NCI-H524 treated with DMSO at 0.1 percent for 48 hours (cell line): ENCODE measurements at regions not wholly inside any gene's neighbourhood (a gene's known extent, or its start where the extent isn't known, plus 50 kb on each side); places are given as distances from the start of the nearest gene placed in this dataset.

Experiments
- DNase-seq: peaks from one replicate; lab custom pipeline; 2025; lab: John Stamatoyannopoulos, UW

- no peak for DNase-seq
These were observed 320.4 kb upstream of the SLC7A11 start for GRCh38 chr4:138562544-138562991.

DNA sequence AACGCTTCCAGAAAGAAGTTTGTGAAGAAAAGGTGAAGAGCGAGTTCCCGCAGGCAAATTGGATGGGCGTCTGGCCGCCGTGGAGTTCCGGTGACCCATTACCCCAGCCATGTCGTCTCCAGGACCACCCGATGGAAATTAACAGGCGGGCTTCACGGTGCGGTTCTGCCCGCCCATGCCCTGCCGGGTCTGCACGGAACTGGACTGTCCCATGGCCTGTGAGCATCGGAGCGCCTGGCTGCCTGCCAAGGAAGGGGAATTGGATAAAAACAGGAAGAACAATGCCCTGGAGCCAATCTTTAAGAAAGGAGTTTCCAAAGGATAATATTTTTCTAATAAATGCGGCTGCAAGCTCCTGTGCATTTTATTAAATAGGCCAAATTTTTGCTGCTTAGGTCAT is 319.8 kb upstream of the SLC7A11 start:
- DNase-seq: no peak

- no peak for DNase-seq
These were observed 319.2 kb upstream of the SLC7A11 start for GRCh38 chr4:138561276-138561880.

DNA sequence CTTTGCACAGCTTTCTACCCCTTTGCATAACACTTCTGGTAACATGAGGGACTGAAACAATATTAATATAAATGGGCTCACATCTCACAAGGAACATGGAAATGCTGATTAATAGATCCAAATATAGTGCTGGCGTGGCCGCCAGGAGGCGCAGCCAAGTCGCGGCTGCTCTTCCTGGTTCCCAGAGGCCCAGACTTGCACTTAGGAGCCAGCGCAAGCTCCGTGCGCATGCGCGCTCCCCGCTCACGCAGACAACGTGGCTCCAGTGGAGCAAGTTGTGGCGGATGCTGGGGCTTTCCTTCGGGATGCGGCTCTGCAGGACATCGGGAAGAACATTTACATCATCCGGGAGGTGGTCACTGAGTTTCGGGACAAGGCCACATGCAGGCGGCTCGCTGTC is 318.3 kb upstream of the SLC7A11 start:
- no peak for DNase-seq

DNA sequence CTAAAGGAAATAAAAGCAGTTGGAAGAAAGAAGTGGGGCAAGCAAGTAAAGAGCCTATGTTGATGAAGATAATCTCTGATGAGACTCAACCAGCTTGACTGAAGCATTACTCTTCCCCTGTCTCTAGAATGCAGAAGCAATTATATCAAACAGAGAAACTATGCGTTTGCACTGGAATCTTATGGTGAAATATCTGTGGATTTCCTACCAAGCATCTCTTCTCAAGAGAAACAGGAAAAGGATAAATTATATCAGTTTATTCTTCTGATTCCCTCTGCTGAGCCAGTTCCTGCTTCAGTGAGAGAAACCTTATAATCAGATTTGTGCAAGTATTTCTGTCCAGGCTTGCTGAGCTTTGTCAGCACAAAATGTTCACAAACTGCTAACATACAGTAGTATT is 316.7 kb upstream of the SLC7A11 start:
- no peak for DNase-seq

DNA sequence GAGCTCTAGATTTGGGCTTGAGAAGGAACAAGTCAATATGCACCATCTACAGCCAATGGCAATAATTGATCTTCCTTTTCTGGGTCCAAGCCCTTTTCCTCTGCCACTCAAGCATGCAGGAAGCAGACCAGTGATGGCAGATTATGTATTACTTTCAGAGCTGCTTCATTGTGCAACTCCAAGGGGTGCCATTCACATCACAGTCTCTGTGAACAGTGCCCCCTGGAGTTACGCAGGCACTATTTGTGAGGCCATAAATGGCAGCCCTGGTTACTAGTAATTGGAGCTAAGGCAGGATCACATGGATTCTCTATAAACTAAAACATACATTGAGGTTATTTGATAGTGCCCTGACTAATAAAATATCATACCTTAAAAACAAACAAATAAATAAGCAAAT is 313.4 kb upstream of the SLC7A11 start:
- DNase-seq: no peak

GRCh38 chr4:138555108-138555507 is 313.0 kb upstream of the SLC7A11 start:
- DNase-seq: no peak

GRCh38 chr4:138553001-138553845 is 311.1 kb upstream of the SLC7A11 start:
- no peak for DNase-seq

- DNase-seq: no peak
These were observed 300.1 kb upstream of the SLC7A11 start for GRCh38 chr4:138542191-138542776.

DNA sequence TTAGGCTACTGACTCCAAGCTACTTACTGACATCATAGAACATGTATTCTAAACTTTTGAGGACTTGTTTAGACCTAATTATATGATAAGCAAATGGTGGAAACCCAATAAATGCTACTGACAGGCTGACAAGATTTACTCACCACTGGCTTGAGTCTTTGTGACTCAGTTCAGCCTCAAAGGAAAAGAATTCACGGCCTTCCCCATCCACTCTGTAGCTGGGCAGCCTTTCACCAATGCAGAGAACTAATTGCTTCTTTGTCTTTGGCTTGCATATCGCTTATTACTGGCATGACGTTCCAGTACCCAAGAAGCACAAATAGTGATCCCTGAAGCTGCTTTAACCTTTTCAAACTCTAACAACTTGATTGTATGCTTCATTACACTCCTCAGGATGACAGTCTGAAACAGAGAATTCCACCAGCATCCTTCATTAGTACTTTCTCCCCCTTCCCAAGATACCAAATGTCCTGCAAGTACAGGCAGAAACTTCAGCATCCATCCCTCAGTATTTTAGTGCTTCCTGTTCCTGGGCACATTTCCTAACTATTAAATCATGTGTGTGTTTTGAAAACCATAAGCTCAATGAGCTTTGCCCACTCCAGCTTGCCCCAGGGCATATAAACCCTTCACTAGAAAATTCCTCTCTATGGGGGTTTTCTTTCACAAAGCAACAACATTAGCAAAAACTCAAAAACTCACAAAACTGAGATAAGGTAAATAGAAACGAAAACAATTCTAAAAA is 298.1 kb upstream of the SLC7A11 start:
- DNase-seq: no peak

DNA sequence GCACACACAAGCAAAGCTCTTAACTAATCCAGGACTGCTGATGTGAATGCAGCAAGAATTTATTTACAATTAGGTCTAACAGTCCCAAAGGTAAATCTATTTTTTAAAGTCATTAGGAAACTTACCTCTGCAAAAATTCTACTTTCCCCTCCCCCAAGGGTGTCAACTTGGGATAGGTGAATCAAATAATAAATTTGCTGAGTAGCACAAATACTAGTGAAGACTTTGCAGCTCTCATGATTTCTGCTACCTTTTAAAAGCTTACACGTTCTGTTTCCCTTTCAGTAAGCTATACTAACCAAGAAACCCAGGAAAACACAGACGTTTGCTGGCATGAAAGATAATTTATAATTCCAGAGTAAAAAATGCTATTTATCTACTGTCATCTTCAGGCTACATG is 296.6 kb upstream of the SLC7A11 start:
- DNase-seq: no peak

DNA sequence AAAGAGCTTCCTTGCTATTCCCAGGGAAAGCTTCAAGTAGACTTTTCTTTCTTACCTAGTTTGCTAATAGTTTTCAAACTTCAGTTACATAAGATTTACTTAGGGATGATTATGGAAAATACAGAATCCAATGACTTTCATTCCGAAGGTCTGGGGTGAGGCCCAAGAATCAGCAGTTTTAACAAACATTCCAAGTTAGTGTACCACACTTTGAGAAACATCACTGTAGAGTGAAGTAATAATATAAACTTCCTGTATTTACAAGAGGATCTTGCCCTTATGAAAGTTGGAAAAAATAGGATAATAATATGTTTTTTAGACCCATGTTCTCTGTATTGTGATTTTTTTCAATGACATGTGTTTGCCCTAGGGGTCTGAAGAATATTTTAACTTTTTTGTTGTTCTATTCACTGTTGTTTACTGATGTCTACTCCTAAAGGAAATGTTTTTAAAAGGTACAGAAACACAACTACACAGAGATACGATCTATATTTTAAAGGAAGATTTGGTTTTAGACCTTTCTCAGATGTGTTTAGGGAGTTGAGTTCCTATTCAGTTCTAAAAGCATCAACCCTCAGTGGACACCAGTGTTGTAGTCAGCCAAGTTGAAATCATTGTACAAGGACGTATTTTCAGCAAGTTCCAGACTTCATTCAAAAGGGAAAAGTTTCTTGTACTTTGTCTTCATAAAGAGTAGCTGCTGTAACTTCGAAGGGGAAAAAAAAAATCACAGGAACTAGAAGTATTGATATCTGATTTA is 295.8 kb upstream of the SLC7A11 start:
- no peak for DNase-seq

- no peak for DNase-seq
These were observed 293.2 kb upstream of the SLC7A11 start for GRCh38 chr4:138535316-138535715.

DNA sequence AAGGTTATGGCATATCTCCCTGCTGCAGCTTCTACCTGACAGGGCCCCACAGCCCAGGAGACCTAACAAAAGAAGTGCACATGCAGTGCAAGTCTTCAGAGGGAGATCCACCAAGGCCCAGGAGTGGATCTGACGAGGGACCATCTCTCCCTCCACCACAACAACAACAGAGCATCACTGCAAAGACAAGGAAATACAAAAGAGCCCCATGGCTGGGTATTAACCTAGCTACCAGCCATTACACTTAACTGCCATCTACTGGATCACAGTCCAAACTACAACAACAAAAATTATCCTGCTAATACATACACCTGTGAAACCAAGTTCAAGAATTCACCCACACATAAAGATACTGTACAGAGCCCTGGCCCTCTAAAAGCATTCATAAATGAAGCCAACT is 280.2 kb upstream of the SLC7A11 start:
- no peak for DNase-seq

DNA sequence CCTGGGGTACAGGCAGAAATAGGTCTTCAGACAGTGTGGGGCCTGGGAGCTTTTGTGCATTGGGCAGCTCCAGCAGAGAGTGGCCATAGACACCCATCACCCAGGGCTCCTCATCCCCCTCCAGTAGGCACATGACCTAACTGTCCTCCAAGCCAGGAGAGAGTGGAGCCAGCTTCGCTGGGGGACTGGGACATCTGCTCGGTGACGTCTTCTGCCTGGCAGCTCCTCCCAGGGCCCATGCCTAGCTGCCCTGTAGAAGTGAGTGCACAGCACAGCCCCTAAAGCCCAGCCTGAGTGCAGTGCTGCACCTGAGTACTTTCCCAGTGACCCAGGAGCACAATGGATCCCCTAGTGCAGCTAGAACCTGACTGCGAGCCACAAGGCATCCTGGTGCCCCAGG is 279.7 kb upstream of the SLC7A11 start:
- DNase-seq: no peak

GRCh38 chr4:138519436-138519835 is 277.3 kb upstream of the SLC7A11 start:
- DNase-seq: no peak

DNA sequence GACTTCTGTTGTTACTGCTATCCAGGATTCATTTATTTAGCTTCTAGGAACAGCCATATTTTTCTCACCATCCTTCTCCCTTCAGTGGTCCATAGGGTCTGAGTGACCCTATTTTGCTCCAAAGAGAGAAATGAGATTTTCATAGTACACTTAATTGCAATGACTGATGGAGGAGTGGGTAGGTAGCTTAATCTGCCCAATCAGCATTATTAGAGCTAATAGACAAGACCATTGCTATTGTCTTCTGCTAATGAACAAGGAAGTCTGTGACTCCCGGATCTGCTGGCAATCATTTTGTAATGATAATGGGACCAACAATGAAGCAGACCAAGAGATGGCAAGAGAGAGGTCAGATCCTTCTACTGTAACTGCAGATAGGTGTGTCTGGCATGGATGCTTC is 271.4 kb upstream of the SLC7A11 start:
- no peak for DNase-seq

DNA sequence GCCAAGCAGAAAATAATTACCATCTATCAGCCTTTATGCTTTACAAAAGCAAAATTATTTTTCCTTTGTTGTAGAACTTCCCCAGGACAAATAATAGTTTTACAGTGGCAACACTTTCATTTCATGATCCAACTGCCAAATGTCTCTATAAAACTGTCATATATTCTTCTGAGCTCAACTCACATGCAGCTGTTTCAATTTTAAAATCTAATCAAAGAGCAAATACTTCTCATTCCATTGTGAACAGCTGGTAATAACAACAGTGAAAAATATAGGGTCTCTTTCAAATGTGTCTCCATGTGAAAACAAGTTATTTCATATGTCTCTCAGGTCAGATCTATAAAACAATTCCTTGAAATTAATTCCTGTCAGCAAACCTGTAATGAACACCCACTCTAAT is 270.6 kb upstream of the SLC7A11 start:
- no peak for DNase-seq

- no peak for DNase-seq
These were observed 267.9 kb upstream of the SLC7A11 start for GRCh38 chr4:138510053-138510452.

GRCh38 chr4:138509346-138509745 is 267.2 kb upstream of the SLC7A11 start:
- DNase-seq: no peak

DNA sequence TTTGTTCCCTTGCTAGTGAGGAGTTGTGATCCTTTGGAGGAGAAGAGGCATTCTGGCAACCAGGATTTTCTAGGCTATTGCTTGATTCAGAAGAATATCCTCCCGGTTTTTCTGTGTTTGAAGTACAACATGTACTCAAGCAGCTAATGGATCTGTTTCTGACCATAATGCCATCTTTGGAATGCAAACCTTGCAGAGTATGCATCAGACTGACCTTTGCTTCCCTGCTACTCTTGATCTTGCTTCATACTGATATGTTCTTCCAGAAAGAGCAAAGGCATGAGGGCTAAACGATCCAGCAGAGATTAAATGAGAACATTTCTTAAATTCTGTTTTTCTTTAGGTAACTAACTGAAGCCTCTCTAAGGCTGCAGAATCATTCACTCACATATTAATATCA is 265.4 kb upstream of the SLC7A11 start:
- DNase-seq: no peak

DNA sequence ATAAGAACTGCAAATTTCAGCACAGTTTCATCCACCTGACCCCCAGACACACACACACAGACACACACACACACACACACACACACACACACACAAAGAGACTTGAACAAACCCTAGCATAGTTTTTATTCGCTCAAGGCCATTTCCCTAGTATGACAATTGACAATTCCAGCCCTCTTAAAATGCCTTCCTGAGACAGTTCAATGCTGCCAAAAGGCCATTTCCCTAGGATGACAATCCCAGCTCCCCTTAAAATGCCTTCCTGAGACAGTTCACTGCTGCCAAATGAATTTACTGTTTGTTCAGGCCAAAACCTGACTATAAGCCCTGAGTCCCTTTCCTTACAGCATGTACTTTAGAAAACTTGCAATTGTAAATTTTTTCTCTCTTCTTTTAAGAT is 259.5 kb upstream of the SLC7A11 start:
- no peak for DNase-seq
